Mesenteric fat pad (tissue), 1 donor: ENCODE measurements at regions not wholly inside any gene's neighbourhood (a gene's known extent, or its start where the extent isn't known, plus 50 kb on each side); places are given as distances from the start of the nearest gene placed in this dataset.
A peak's percentile ranks its signal among the peaks of the same experiment; 100 is the strongest.

Experiments used
- DNase-seq: peaks from one replicate; pipeline ENCODE4 v3.0.0-alpha.2; 2020; ENCODE audit warnings: low spot score
- donor health status: DM: yes; HTN: yes; CAD: no.

DNA sequence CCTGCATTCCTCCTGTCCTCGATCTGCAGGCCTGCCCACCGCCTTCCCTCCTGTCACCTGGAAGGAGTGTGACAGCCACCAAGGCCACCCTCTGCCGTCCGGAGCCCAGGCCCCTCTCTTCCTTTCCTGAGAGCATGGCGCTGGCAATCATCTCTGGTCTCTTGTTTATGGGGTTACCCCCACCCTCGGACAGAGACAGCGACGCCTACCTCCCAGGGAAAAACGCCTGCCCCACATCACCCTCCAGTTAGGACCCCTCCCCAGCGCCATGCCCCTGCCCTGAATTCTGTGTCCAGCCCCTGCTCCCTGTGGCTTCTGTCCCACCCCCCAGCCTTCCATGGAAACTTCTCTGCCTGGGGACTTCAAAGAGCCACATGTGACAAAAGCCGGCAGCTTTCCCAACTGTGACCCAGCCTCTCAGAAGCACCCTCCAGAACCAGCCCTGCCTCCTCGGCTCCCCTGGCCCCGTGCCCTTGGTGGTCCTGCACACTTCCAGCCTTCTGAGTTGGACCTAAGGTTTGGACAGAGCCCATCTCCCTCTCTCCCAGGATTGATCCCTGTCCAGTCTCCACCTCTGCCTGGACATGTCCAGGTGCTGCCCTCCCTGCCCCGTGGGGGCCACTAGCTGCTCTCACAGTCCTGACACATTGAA, 145.0 kb upstream of the HDAC4 start:
- peak; percentile 85 for DNase-seq

DNA sequence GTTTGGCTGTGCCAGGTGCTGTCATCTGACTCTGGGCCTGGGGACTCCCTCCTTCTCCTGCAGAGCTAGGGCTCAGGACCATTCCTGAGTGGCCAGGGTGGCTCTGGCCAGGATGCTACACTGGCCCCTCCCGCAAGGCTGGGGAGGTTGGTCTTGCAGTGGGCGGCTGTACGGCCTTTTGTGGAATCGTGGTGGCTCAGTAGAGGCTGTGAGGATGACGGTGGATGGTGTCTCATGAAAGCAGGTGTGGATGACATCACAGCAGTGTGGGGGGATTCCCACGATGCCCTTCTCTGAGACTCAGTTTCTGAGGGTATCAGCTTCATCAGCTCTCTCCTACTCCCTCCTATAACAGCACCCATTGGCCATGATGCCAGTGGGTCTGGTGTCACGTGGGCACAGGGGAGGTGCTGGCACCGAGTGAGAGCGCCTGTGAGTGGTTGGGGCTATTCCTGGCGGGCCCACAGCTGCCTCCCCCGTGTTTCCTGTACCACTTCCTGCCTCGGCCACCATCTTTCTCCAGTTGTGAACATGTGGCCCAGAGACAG, 144.2 kb upstream of the HDAC4 start:
- peak; percentile 53 for DNase-seq

DNA sequence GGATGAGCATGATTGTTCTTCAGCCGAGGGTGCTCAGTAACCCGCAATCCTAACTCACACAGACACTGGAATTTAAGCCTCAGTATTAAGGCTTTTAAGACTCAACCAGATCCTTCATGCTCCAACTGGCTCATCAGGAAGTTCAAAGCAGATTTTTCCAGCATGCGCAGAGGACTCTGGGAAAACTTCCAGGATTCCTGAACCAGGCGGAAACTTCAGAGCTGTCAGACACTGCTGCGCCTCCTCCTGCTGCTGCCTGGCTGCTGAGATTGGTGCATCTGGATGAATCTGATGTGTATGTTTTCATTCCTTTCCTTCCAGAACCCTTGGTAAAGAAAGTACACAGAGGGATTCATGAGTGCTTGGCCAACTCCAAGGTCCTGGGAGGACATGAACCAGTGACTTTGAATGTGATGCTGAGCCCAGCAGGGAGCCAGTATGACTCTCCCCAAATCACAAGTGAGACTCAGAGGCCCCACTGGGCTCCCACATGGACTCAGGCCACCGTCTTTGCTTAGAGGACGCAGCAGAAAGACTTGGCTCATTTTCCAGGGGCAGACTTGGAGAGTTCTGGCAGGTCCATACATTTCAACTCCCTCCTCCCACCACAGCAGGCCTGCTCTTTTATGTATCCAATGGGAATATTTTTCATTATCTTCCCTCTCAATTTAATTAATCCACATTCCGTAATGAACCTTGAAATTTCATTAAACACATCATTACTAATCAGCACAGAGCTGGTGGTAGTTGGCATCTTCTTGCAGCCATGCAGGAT, 143.5 kb upstream of the HDAC4 start:
- peak; percentile 47 for DNase-seq

DNA sequence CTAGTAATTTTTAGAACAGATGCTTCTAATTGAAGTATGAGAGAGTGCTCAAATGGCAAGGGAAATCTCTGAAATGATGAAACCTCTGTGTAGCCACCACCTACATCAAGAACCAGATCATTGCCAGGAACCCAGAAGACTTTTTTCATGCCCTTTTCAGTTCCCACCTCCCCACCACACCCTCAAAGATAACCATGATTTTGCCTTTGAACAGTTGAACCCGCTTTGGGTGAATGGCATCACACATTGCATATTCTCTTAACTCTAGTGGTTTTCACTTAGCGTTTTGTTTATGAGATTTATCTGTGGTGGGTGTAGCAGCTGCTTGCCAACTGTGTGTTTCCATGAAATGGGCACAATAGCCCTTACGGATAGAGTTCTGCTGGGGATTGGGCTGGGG, 142.9 kb upstream of the HDAC4 start:
- DNase-seq = no peak

DNA sequence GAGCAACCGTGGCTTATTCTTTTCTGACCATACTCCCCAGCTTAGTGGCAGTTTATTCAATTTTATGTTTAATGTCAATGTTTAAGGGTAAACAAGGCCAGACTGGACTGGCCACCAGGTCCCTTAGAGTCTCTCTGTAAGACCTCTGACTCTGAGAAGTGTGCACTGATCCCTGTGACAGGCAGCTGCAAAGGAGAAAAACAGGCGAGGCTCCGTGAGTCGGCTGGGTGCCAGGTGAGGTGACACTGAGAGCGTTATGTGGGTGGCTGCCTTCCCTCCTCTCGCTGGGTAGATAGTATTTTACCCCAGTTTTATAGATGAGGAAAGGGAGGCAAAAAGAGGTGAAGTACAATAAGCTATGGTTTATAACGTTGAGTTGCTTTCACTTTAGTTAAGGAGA, 139.4 kb upstream of the HDAC4 start:
- peak; percentile 72 for DNase-seq

DNA sequence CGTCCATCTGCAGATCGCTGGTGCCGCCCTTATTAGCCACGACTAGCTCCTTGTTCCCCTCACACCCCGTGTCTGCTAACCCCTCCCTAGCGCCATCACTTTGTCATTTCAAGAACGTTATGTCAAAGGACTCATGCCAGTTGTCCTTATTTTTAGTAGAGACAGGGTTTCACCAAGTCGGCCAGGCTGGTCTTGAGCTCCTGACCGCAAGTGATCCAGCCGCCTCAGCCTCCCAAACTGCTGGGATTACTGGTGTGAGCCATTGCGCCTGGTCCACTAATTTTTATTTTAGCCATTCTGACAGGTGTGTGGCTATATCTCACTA, 138.9 kb upstream of the HDAC4 start:
- DNase-seq = no peak

DNA sequence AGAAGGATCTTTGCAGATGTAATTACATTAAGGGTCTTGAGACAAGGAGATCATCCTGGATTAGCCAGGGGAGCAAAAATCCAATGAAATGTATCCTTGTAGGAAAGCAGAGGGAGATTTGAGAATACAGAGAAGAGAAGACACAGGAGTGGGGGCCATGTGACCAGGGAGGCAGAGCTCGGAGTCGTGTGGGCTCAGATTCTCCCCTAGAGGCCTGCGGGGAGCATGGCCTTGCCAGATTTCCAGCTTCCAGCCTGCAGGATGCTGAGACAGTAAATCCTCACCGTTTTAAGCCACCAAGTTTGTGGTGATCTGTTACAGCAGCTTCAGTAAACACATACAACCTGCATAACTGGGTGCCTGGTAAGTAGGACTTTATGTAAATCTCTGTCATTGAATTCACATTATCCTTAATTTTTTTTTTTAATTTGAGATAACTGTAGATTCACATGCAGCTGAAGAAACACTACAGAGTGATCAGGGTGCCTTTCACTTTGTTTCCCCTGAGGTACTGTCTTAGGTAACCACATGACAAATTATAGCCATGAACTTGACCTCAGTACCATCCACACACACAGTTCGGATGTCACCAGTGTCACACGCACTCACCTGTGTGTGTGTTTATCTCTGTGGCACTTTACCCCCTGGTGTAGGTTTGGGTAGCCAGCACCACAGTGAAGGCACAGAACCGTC, 138.4 kb upstream of the HDAC4 start:
- no peak for DNase-seq

DNA sequence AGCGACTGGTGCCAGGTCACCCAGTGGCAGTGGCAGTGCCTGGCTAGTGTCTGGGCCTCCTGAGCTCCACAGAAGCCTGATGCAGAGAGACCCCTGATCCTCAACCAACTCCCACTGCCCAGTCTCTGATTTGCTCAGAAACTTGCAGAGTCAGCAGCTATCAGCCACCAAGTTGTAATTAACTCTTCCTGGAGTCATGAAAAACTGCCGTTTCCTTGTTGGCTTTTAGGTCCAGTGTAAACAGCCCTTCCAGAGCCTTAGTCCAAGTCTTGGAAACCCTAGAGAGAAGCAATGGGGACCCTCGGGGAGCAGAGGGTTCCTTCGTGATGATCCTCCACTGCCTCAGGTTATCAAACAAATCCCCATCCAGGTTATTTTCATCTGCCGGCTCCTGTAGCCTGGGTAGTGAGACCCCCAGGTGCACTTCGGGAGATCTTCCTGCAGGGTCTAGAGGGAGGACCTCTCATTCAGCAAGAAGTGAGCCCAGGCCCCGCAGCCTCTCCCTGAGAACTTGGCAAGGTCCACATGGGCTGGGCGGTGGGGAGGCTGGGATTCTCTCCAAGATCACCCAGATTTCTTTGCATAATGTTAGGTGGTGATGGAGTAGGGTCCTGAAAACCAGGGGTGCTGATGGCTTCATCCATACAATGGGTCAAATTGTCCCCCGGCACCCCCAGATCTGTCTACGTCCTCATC, 137.7 kb upstream of the HDAC4 start:
- no peak for DNase-seq

DNA sequence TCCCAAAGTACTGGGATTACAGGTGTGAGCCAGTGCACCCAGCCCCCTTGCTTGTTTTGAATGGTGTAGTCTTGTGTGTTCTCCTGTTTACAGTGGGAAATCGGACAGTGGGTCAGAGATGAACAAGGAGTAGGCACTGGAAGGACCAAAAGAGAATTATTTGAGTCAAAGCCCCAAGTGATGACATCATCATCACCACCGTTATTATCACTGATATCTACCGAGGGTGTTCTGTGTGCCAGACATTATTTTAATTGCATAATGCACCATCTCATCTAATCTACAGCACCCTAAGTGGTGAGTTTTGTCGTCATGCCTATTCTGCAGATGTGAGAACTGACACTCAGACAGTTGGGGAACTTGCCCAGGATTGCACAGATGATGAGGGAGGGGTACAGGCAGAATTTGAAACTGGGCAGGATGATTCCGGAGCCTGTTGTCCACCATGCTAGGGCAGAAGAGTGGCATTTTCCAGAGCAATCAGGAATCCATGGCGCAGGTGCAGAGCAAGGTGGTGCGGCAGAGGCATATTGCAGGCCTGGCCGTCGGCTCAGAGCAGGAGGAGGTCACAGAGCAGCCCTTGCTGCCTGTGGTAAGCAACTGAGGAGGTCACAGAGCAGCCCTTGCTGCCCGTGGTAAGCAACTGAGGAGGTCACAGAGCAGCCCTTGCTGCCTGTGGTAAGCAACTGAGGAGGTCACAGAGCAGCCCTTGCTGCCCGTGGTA, 137.0 kb upstream of the HDAC4 start:
- no peak for DNase-seq

DNA sequence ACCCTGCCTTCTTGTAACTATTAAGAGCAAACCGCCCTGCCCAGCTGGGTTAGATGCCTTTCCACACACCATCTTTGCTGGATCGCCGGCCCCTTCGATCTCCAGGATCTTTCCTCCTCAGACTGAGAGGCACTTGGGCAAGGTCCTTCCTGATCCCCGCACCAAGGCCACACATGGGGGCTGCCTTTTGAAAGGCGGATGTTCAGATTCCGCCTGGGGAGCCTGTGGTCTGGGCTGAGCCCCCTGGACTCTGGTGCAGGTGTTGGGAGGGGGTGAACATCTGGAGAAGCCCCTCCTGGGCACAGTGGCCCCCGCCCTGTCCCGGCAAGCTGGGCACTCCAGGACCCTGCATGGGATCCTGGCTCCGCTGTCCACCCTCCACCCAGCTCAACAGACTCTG, 135.4 kb upstream of the HDAC4 start:
- no peak for DNase-seq

DNA sequence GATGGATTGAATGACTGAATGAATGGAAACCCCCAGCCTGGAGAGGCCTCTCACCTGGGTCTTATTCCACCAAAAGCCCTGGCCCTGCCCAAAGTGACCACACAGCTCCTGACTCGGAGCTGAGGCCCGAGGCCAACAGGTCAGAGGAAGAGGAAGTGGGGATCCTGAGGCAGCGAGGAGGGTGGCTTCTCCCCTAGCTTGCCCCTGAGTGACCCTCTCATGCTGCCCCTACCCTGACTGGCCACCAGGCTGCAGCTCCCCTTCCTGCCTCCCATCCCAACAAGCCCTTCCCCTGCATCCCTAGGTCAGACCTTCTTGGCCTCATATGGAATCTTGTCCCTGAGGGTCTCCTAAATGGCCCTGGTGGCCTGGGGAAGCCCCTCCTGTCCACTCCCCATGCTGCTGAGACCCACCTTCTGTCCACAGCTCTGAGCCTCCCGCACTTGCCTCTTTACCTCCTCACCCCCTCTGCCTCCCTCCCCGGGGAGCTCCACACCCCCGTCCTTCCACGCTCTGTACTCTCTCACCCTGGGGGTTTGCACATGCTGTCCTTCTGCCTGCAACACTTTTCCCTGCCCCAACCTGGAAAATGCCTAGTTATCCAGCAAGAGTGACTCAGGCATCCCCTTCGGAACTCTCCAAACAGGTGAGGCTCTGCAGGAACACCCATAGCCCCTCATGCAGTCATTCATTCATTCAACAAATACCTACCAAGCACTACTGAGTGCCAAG, 134.8 kb upstream of the HDAC4 start:
- no peak for DNase-seq

DNA sequence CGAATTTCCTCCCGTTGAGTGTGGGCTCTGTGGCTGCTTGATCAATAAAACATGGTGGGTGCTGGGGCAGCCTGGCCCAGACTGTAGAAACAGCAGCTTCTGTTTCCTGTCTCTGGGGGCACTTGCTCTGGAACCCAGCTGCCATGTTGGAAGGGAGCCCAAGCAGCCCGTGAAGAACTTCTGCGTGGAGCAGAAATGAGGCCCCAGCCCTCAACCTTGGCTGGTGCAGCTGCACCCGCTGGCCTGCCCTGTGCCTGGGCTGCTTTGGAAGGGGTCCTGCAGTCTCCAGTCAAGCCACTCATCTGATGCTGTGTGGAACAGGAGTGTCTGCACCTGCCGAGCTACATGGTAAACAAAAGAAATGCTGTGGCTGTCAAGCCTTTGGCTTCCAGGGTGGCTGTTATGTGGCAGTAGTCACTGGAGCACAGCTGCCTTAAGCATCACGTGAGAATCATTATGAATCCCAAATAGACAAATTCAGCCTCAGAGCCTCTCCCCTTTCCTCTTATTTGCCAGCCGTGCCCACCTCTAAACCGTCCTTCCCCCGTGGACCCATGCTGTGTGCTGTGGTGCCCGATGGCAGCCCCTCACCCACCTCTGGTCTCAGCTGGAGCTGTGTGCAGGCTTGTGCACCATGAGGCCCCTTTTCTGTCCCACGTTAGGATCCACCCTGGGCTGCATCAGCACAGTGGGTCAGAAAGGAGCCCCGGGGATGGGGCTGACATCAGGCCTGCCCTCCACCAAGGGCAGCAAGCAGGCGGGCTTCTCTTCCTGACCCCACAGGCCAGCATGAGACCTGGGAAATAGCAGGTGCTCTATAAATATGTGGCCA, 134.0 kb upstream of the HDAC4 start:
- no peak for DNase-seq

DNA sequence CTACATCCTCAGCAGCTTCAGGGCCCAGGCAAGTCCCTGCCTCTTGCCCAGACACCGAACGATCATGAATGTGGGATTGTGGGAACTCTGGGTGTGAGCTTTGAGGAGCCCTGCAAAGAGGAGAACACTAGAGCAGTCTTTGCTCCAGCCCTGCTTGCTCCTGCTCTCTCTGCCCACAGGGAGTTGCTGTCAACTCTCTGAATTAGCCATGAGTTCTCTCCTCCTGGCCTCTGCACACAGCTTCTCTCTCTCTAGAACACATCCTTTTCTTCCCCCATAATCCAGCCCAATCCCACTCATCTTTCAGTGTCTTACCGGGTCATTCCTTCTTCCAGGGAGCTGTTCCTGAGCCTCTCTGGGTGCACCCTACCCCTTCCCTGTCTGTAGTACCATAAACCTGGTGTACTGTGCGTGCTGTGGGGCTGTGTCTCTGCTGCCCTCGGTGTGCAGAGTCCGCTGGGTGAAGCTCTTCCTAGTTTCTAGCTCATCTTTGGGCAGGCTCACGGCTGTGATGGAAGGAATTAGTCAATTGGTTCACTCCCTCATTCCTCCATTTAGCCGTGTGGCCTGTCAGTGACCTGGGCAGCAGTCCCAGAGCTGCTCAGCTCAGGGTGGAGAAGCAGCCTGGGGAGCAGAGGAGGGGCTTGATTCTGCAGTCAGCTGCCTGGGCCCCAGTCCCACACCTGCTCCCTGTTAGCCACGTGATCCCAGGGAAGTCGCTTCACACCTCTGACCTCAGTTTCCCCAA, 132.9 kb upstream of the HDAC4 start:
- no peak for DNase-seq

DNA sequence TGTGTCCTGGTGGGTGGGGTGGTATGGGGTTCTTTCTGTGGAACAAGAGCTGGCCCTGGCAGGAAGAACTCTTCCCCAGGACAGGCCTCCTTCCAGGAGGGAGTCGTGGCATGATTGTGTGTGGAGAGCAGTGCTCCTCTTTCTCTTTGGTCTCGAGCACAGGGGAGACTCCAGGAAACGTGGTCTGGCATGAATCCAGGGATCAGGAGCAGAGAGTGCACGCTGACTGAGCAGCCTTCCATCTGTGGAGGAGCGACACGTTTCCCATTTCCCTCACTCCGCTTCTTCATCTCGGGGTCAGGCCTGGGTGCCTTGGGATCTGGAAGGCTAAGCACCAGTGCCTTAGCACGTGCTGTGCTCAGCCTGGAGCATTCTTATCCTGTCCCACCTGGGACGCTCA, 132.0 kb upstream of the HDAC4 start:
- DNase-seq = no peak

DNA sequence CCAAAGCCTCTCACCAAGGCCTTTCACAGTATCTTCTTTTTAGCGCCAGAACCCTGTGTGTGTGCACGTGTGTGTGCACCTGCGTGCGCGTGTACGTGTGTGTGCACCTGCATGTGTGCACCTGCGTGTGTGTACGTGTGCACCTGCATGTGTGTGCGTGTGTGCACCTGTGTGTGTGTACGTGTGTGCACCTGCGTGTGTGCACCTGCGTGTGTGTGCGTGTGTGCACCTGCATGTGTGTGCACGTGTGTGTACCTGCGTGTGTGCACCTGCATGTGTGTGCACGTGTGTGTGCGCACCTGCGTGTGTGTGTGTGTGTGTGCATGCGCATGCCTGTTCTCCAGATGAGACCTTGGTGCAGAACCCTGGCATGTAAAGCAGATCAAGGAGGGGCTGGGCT, 131.4 kb upstream of the HDAC4 start:
- no peak for DNase-seq

DNA sequence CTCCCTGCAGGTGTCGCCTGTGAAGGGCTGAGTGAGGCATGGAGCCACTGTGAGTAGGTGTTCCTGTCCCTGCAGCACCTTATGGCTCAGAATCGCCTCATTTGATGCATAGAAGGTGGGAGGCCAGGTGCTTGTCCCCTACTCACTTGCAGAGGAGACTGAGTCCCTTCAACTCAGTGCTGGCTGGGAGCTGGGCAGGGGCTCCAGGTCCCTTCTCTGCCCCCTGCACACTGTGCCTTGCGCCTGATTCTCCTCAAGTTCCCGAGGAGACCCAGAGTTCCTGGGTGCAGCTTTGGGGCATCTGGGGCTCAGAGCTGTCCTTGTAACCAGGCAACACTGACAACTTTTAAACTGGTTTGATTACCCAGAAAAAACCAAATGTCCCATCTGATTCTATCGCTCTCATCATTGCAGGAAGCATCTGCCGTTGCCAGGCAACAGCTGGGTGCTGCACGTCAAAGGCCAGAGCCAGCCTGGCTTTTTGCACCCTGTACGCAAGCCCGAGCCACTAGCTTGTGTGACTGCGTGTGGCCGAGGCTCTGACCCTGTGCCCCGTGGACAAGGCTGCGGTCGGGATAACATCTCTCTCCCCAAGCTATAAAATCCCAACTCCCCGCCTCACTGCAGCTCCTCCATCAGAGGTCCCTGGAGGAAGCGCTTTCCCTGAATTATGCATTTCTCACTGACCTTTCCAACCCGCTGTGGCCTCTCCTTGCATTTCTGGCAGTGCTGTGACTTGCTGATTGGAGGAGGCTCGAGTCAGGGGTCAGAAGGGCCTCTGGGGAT, 130.8 kb upstream of the HDAC4 start:
- DNase-seq = no peak

DNA sequence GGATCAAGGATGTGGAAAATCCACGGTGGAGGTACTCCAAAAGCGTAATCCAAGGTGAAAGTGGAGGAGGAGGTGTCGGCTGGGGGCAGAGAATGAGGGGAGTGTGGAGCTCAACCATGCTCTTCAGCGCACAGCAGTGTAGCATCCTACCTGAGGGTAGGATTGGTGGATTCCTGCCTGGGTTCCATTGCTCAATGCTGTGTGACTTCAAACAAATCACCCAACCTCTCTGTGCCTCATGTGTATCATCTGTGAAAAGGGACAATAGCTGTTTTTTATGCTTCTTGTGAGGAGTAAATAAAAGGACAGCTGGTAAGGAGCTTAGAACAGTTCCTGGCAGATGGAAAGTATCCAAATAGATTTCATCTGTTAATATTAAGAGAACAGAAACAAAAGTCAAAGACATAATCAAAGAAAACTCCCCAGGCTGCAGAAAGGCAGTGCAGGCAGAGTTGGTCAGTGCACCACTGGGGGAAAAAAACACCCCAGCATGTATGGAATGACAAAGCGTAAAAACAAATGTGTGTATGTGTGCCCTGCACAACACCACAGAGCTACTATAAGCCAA, 130.0 kb upstream of the HDAC4 start:
- no peak for DNase-seq
